ENCODE measurements at regions not wholly inside any gene's neighbourhood (a gene's known extent, or its start where the extent isn't known, plus 50 kb on each side); places are given as distances from the start of the nearest gene placed in this dataset.

GRCh38 chr1:218527737-218528136 is 182.6 kb downstream of the TGFB2 start:
- DNase-seq = no peak

GRCh38 chr1:218529646-218530300 is 184.6 kb downstream of the TGFB2 start:
- DNase-seq = no peak

- no peak for DNase-seq
Observed at GRCh38 chr1:218531936-218532335, 186.8 kb downstream of the TGFB2 start.

- no peak for DNase-seq
Observed at GRCh38 chr1:218536296-218536986, 191.3 kb downstream of the TGFB2 start.

GRCh38 chr1:218537122-218537913 is 192.2 kb downstream of the TGFB2 start:
- DNase-seq = no peak

GRCh38 chr1:218538341-218538740 is 193.2 kb downstream of the TGFB2 start:
- no peak for DNase-seq

GRCh38 chr1:218546314-218546713 is 201.2 kb downstream of the TGFB2 start:
- no peak for DNase-seq

- DNase-seq = no peak
Observed at GRCh38 chr1:218547957-218548730, 203.0 kb downstream of the TGFB2 start.

GRCh38 chr1:218548764-218549163 is 203.6 kb downstream of the TGFB2 start:
- DNase-seq = no peak

- no peak for DNase-seq
Observed at GRCh38 chr1:218553197-218553596, 208.1 kb downstream of the TGFB2 start.

- no peak for DNase-seq
Observed at GRCh38 chr1:218556016-218556415, 210.9 kb downstream of the TGFB2 start.

GRCh38 chr1:218557731-218558130 is 212.6 kb downstream of the TGFB2 start:
- no peak for DNase-seq

GRCh38 chr1:218558271-218558810 is 213.2 kb downstream of the TGFB2 start:
- DNase-seq = no peak

- DNase-seq = no peak
Observed at GRCh38 chr1:218565377-218565776, 220.2 kb downstream of the TGFB2 start.

- no peak for DNase-seq
Observed at GRCh38 chr1:218568962-218569550, 223.9 kb downstream of the TGFB2 start.

GRCh38 chr1:218570456-218570855 is 225.3 kb downstream of the TGFB2 start:
- no peak for DNase-seq

- DNase-seq = no peak
Observed at GRCh38 chr1:218571491-218571890, 226.4 kb downstream of the TGFB2 start.

- no peak for DNase-seq
Observed at GRCh38 chr1:218572050-218572449, 226.9 kb downstream of the TGFB2 start.

- DNase-seq = no peak
Observed at GRCh38 chr1:218573925-218574324, 228.8 kb downstream of the TGFB2 start.

GRCh38 chr1:218575079-218575478 is 229.9 kb downstream of the TGFB2 start:
- DNase-seq = no peak

- no peak for DNase-seq
Observed at GRCh38 chr1:218575856-218576255, 230.7 kb downstream of the TGFB2 start.

GRCh38 chr1:218582646-218583045 is 237.5 kb downstream of the TGFB2 start:
- no peak for DNase-seq

Data from T-helper 9 cell (primary cell).